Liver (tissue), 8 donors: ENCODE measurements at regions not wholly inside any gene's neighbourhood (a gene's known extent, or its start where the extent isn't known, plus 50 kb on each side); places are given as distances from the start of the nearest gene placed in this dataset.

ENCODE experiments used
- DNase-seq: peaks from one replicate; pipeline ENCODE4 v3.0.0-alpha.2; 2017; ENCODE audit warnings: low spot score
- H3K27ac ChIP-seq, 2 donors: one replicate each; pipeline ENCODE4 v1.7.0; 2013; ENCODE audit warnings: inconsistent platforms in 2 of 2, low read length in 2 of 2, control low read depth in 1 of 2, low read depth in 1 of 2, mild to moderate bottlenecking in 1 of 2
- H3K27me3 ChIP-seq, 4 donors: one replicate each; pipeline versions ENCODE4 v1.6.1 to v1.7.0; 2013; ENCODE audit warnings: low read length in 3 of 4, inconsistent platforms in 1 of 4, mild to moderate bottlenecking in 1 of 4, moderate library complexity in 1 of 4; ENCODE audit not compliant: control insufficient read depth in 4 of 4, insufficient read depth in 4 of 4
- H3K36me3 ChIP-seq, 4 donors: one replicate each; pipeline versions ENCODE4 v1.6.1 to v1.7.0; 2013; ENCODE audit warnings: low read length in 3 of 4, mild to moderate bottlenecking in 3 of 4, low read depth in 1 of 4, moderate library complexity in 1 of 4; ENCODE audit not compliant: control insufficient read depth in 4 of 4, insufficient read depth in 3 of 4
- H3K4me1 ChIP-seq, 4 donors: one replicate each; pipeline versions ENCODE4 v1.6.1 to v1.7.0; 2013; ENCODE audit warnings: low read length in 3 of 4, mild to moderate bottlenecking in 3 of 4, moderate library complexity in 1 of 4; ENCODE audit not compliant: control insufficient read depth in 4 of 4, insufficient read depth in 4 of 4
- H3K4me3 ChIP-seq, 3 donors: one replicate each; pipeline versions ENCODE4 v1.6.1 to v1.7.0; 2013; ENCODE audit warnings: low read length in 3 of 3, control low read depth in 1 of 3, low read depth in 1 of 3, mild to moderate bottlenecking in 1 of 3
- H3K9ac ChIP-seq, 2 donors: one replicate each; pipeline ENCODE4 v1.7.0; 2013; ENCODE audit warnings: low read length in 2 of 2, mild to moderate bottlenecking in 2 of 2, moderate library complexity in 2 of 2, control low read depth in 1 of 2, low read depth in 1 of 2
- H3K9me3 ChIP-seq, 4 donors: one replicate each; pipeline versions ENCODE4 v1.6.1 to v1.7.0; 2013; ENCODE audit warnings: low read length in 3 of 4; ENCODE audit not compliant: control insufficient read depth in 4 of 4
- ATF3 ChIP-seq: IDR thresholded peaks from 2 replicates; pipeline ENCODE4 v1.6.1; 2016; ENCODE audit warnings: antibody characterized with exemption
- CTCF ChIP-seq: fragments of 150-350 bp; IDR thresholded peaks from 2 replicates; pipeline ENCODE4 v1.5.1; 2017; ENCODE audit warnings: improper control_type of control experiment, low read depth, low read length; ENCODE audit not compliant: missing input control
- EGR1 ChIP-seq, 2 donors: IDR thresholded peaks; 2 replicates each; pipeline ENCODE4 v1.6.1; 2016 to 2018; ENCODE audit warnings: antibody characterized with exemption in 2 of 2, low read depth in 2 of 2
- FOXA1 ChIP-seq: IDR thresholded peaks from 2 replicates; pipeline ENCODE4 v1.6.1; 2016; ENCODE audit warnings: antibody characterized with exemption
- FOXA2 ChIP-seq: IDR thresholded peaks from 2 replicates; pipeline ENCODE4 v1.6.1; 2016; ENCODE audit warnings: antibody characterized with exemption
- GABPA ChIP-seq, 2 donors: IDR thresholded peaks in 1 of 2; conservative IDR thresholded peaks in 1 of 2; 2 replicates each; pipeline ENCODE4 v1.6.1; 2016; ENCODE audit warnings: antibody characterized with exemption in 2 of 2, mild to moderate bottlenecking in 1 of 2, moderate library complexity in 1 of 2
- HNF4A ChIP-seq, 2 donors: conservative IDR thresholded peaks; 2 replicates each; pipeline ENCODE4 v1.6.1; 2016; ENCODE audit warnings: antibody characterized with exemption in 2 of 2, mild to moderate bottlenecking in 2 of 2
- HNF4G ChIP-seq: IDR thresholded peaks from 2 replicates; pipeline ENCODE4 v1.6.1; 2016; ENCODE audit warnings: antibody characterized with exemption
- JUND ChIP-seq, 2 donors: IDR thresholded peaks; 2 replicates each; pipeline ENCODE4 v1.6.1; 2016; ENCODE audit warnings: antibody characterized with exemption in 2 of 2
- MAX ChIP-seq: IDR thresholded peaks from 2 replicates; pipeline ENCODE4 v1.6.1; 2016; ENCODE audit warnings: antibody characterized with exemption
- NR2F2 ChIP-seq: IDR thresholded peaks from 2 replicates; pipeline ENCODE4 v1.6.1; 2016; ENCODE audit warnings: antibody characterized with exemption
- RAD21 ChIP-seq, 2 donors: IDR thresholded peaks; 2 replicates each; pipeline ENCODE4 v1.6.1; 2016; ENCODE audit warnings: antibody characterized with exemption in 2 of 2, mild to moderate bottlenecking in 2 of 2
- RXRA ChIP-seq, 2 donors: IDR thresholded peaks; 2 replicates each; pipeline ENCODE4 v1.6.1; 2017 to 2018; ENCODE audit warnings: antibody characterized with exemption in 2 of 2, mild to moderate bottlenecking in 1 of 2
- SP1 ChIP-seq: IDR thresholded peaks from 2 replicates; pipeline ENCODE4 v1.6.1; 2018; ENCODE audit warnings: antibody characterized with exemption, mild to moderate bottlenecking
- TAF1 ChIP-seq: conservative IDR thresholded peaks from 2 replicates; pipeline ENCODE4 v1.6.1; 2016; ENCODE audit warnings: antibody characterized with exemption, mild to moderate bottlenecking
- YY1 ChIP-seq: IDR thresholded peaks from 2 replicates; pipeline ENCODE4 v1.6.1; 2016; ENCODE audit warnings: antibody characterized with exemption, mild to moderate bottlenecking
- ZBTB33 ChIP-seq: IDR thresholded peaks from 2 replicates; pipeline ENCODE4 v1.6.1; 2016; ENCODE audit warnings: antibody characterized with exemption
- WGBS: extraction: QIAGEN DNeasy Blood & Tissue Kit; methylation state at CpG from one replicate; pipeline ENCODE4 v1.1.7; 2013; 5-methylcytosine and 5-hydroxymethylcytosine counted together
- donor health status: healthy.
- donor health status: healthy.
- donor health status: healthy.
- donor health status: healthy.
- donor health status: healthy.

GRCh38 chr2:21484643-21485042, 360.9 kb downstream of the TDRD15 start:
- H3K27ac ChIP-seq = no peak overlapping the region
- peaks cover 0 to 6% (median 2%) of the 10 kb centered on the region in 4 donors for H3K9me3 ChIP-seq
- no peak for TF ChIP-seq HNF4A (conservative IDR thresholded peaks at IDR 0.05)
- no peak for TF ChIP-seq MAX
- TF ChIP-seq ZBTB33 = no peak
- TF ChIP-seq CTCF = no peak
- no peak for TF ChIP-seq NR2F2
- no peak for TF ChIP-seq YY1
- no peak for TF ChIP-seq EGR1 (IDR thresholded peaks at IDR 0.05; ENCODE audit: low read depth in 2 of 2)
- no peak for TF ChIP-seq HNF4G
- H3K4me1 ChIP-seq = no peaks in the 10 kb centered on the region
- H3K27me3 ChIP-seq = peaks cover 0 to 4% (median 0%) of the 10 kb centered on the region in 4 donors
- no peak overlapping the region for H3K9ac ChIP-seq
- 88% methylated on average over 8 of the region's 8 CpGs for WGBS
- DNase-seq = no peak
- H3K4me3 ChIP-seq = no peak overlapping the region
- H3K36me3 ChIP-seq = no peaks in the 10 kb centered on the region

GRCh38 chr2:21486445-21486844, 362.7 kb downstream of the TDRD15 start:
- H3K27me3 ChIP-seq = peaks cover 0 to 4% (median 0%) of the 10 kb centered on the region in 4 donors
- TF ChIP-seq EGR1 (IDR thresholded peaks at IDR 0.05; ENCODE audit: low read depth in 2 of 2) (no peak), TAF1 (no peak), HNF4G (no peak)
- 58% methylated on average over 2 of the region's 2 CpGs for WGBS
- peaks cover 0 to 10% (median 2%) of the 10 kb centered on the region in 4 donors for H3K9me3 ChIP-seq
- H3K4me3 ChIP-seq = no peak overlapping the region
- no peak for DNase-seq
- H3K9ac ChIP-seq = no peak overlapping the region
- H3K36me3 ChIP-seq = no peaks in the 10 kb centered on the region
- H3K4me1 ChIP-seq = no peaks in the 10 kb centered on the region
- no peak overlapping the region for H3K27ac ChIP-seq

GRCh38 chr2:21489080-21489479, 365.3 kb downstream of the TDRD15 start:
- Histone ChIP-seq H3K4me3 (no peak overlapping the region), H3K36me3 (no peaks in the 10 kb centered on the region), H3K27ac (no peak overlapping the region), H3K9ac (no peak overlapping the region), H3K4me1 (no peaks in the 10 kb centered on the region), H3K27me3 (peaks cover 0 to 4% (median 0%) of the 10 kb centered on the region in 4 donors), H3K9me3 (peaks cover 0 to 5% (median 0%) of the 10 kb centered on the region in 4 donors)
- no peak for DNase-seq
- 86% methylated on average over 3 of the region's 3 CpGs for WGBS
- TF ChIP-seq FOXA2 (no peak), JUND (IDR thresholded peaks at IDR 0.05) (no peak), RXRA (IDR thresholded peaks at IDR 0.05) (no peak), GABPA (IDR thresholded peaks at IDR 0.05 in 1 of 2, conservative IDR thresholded peaks at IDR 0.05 in 1 of 2) (no peak), CTCF (no peak), FOXA1 (no peak), HNF4G (no peak), HNF4A (conservative IDR thresholded peaks at IDR 0.05) (no peak), RAD21 (IDR thresholded peaks at IDR 0.05) (no peak), TAF1 (no peak), YY1 (no peak), SP1 (no peak), MAX (no peak), ATF3 (no peak), NR2F2 (no peak), ZBTB33 (no peak), EGR1 (IDR thresholded peaks at IDR 0.05; ENCODE audit: low read depth in 2 of 2) (no peak)
